Fibroblast of pulmonary artery (primary cell): ENCODE measurements at regions not wholly inside any gene's neighbourhood (a gene's known extent, or its start where the extent isn't known, plus 50 kb on each side); places are given as distances from the start of the nearest gene placed in this dataset.

Source experiments
- DNase-seq: peaks from one replicate; pipeline ENCODE4 v3.0.0-alpha.2; 2010; ENCODE audit warnings: low read depth
- H3K4me3 ChIP-seq: replicated peaks from 2 replicates; pipeline ENCODE4 v1.5.1; 2011; ENCODE audit warnings: low read depth, mild to moderate bottlenecking, control low read depth, low read length, moderate library complexity
- TF ChIP-seq, protein P1 (sequence below): IDR thresholded peaks from 2 replicates; pipeline ENCODE4 v1.5.1; 2011; ENCODE audit warnings: mild to moderate bottlenecking, control low read depth, low read length, inconsistent platforms; ENCODE audit errors: missing control alignments

- TF ChIP-seq, protein P1, sequence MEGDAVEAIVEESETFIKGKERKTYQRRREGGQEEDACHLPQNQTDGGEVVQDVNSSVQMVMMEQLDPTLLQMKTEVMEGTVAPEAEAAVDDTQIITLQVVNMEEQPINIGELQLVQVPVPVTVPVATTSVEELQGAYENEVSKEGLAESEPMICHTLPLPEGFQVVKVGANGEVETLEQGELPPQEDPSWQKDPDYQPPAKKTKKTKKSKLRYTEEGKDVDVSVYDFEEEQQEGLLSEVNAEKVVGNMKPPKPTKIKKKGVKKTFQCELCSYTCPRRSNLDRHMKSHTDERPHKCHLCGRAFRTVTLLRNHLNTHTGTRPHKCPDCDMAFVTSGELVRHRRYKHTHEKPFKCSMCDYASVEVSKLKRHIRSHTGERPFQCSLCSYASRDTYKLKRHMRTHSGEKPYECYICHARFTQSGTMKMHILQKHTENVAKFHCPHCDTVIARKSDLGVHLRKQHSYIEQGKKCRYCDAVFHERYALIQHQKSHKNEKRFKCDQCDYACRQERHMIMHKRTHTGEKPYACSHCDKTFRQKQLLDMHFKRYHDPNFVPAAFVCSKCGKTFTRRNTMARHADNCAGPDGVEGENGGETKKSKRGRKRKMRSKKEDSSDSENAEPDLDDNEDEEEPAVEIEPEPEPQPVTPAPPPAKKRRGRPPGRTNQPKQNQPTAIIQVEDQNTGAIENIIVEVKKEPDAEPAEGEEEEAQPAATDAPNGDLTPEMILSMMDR = no peak
- H3K4me3 ChIP-seq = no peak overlapping the region
- DNase-seq = no peak
Measured at GRCh38 chr3:22684739-22685138, 518.4 kb upstream of the UBE2E2 start.

- H3K4me3 ChIP-seq = no peak overlapping the region
- TF ChIP-seq, protein P1 = no peak
- DNase-seq = no peak
Measured at GRCh38 chr3:22685597-22685996, 517.5 kb upstream of the UBE2E2 start.

DNA sequence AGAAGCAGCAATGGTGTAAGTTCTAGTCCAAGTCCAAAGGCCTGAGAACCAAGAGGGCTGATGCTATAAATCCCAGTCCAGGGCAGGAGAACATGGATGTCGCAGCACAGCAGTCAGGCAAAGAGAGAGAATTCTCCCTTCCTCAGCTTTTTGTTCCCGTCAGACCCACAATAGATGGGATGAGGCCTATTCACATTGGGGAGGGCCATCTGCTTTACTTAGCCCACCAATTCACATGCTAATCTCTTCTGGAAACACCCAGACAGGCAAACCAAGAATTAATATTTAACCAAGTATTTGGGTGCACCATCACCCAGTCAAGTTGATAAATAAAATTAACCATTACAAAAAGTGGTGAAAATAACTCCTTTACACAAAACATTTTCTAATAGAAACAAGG lies 511.7 kb upstream of the UBE2E2 start:
- no peak for DNase-seq
- TF ChIP-seq, protein P1 = no peak

DNA sequence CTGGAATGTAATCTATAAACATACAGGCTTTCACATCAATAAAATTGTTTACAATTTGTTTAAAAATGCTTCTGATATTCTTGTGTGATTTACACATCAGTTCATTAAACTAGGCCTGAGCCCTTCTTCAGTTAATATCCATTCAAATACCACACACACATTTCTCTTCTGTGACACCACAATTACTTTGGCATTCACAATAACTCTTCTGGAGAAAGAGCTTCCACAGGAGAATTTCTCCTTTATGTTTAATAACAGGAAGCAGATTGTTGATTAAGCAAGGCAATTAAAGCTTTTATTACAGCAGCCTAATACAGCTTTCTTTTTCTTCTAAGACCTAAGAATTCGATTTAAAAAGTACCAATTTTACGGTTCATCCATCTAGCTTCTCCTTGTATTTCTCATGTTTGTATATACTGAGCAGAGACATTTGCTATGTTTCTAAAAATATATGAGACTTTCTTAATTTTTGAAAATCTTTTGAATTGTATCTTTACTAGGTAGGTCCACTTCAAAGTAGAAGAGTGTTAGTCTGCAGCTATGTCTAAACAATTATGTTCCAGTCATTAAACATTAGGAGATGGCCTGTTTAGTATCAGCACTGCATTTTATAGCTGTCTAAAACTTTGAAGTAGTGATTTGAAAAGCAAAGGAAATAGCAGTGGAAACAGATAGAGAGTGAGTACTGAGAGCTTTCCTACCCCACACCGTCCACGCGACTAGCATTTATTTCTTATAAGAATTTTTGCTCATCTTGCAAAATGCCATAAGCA lies 511.1 kb upstream of the UBE2E2 start:
- H3K4me3 ChIP-seq = no peak overlapping the region
- DNase-seq = no peak
- TF ChIP-seq, protein P1 = no peak

More for the DNA sequence above, 511.7 kb upstream of the UBE2E2 start:
- no peak overlapping the region for H3K4me3 ChIP-seq

- TF ChIP-seq, protein P1 = no peak
- no peak for DNase-seq
- no peak overlapping the region for H3K4me3 ChIP-seq
Measured at GRCh38 chr3:22700876-22701275, 502.3 kb upstream of the UBE2E2 start.

DNA sequence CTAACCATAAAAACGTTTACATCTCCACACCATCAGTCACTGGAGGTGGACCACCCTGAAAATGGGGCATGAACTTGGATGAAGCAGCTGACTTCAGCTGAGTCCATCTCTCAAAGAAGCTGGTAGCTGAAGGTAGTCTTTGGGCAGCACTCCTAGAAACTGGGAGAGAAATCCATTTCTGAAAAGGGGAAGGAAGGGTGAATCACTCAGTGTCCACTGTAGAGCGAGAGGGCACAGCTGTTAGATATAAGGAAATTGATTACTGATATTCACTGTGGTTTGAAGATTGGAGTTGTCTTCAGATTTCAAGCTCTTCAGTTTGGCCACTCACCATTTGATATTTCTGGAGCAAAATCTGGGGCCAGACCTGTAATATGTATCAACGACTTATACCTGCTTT lies 499.0 kb upstream of the UBE2E2 start:
- TF ChIP-seq, protein P1 = no peak
- DNase-seq = no peak

More for the DNA sequence above, 499.0 kb upstream of the UBE2E2 start:
- no peak overlapping the region for H3K4me3 ChIP-seq
